ENCODE measurements at regions not wholly inside any gene's neighbourhood (a gene's known extent, or its start where the extent isn't known, plus 50 kb on each side); places are given as distances from the start of the nearest gene placed in this dataset.

DNA sequence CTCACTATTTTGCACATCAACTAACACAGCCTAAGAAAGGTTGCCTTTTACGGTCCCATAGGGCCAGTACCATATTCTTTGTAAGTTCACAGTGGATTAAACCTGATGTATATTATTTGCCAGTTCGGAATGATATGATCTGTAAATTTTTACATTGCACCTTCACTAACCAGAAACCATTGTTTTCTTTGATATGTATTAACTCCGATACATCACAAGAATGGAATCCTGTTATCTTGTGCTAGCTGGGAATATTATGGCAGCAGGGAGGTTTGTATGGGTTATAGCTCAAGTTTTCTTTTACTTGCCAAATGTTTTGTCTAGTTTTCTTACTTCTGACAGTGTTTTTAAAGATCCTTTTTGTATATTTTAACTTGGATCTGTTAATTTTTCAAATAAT lies 51.4 kb upstream of the S1PR1 start:
- TF ChIP-seq POLR2A (IDR thresholded peaks at IDR 0.05): no peak
- TF ChIP-seq CTCF (IDR thresholded peaks at IDR 0.05): no peak
- no peak for TF ChIP-seq EP300 (IDR thresholded peaks at IDR 0.05)

All from tibial nerve (tissue), 4 donors.